NCI-H526 (cell line): ENCODE measurements at regions not wholly inside any gene's neighbourhood (a gene's known extent, or its start where the extent isn't known, plus 50 kb on each side); places are given as distances from the start of the nearest gene placed in this dataset.
"Not testable (repeated sequence)": the region's sequence is repeated elsewhere in the genome, so short reads cannot be mapped to it uniquely, and the experiment has no call there.

ENCODE experiments used
- DNase-seq, 2 experiments: peaks; one replicate each; lab custom pipeline; 2025; lab: John Stamatoyannopoulos, UW

- DNase-seq, result no peak
Measured at GRCh38 chr10:2920637-2921036, 146.7 kb upstream of the PFKP start.

- no peak for DNase-seq
Measured at GRCh38 chr10:2920168-2920567, 147.2 kb upstream of the PFKP start.

- DNase-seq, result no peak
Measured at GRCh38 chr10:2919016-2919415, 148.3 kb upstream of the PFKP start.

- no peak for DNase-seq
Measured at GRCh38 chr10:2918489-2918888, 148.9 kb upstream of the PFKP start.

GRCh38 chr10:2917926-2918325 is 149.4 kb upstream of the PFKP start:
- DNase-seq, result no peak

GRCh38 chr10:2915412-2915811 is 151.9 kb upstream of the PFKP start:
- no peak for DNase-seq

GRCh38 chr10:2914741-2915140 is 152.6 kb upstream of the PFKP start:
- DNase-seq, result no peak

- DNase-seq, result no peak
Measured at GRCh38 chr10:2913474-2913873, 153.9 kb upstream of the PFKP start.

GRCh38 chr10:2910656-2911055 is 156.7 kb upstream of the PFKP start:
- DNase-seq, result no peak

GRCh38 chr10:2909921-2910320 is 157.4 kb upstream of the PFKP start:
- DNase-seq, result no peak

- DNase-seq, result no peak
Measured at GRCh38 chr10:2908851-2909630, 158.3 kb upstream of the PFKP start.

- no peak for DNase-seq
Measured at GRCh38 chr10:2906974-2907373, 160.4 kb upstream of the PFKP start.

- DNase-seq, result no peak
Measured at GRCh38 chr10:2905851-2906250, 161.5 kb upstream of the PFKP start.

- DNase-seq, result no peak
Measured at GRCh38 chr10:2900530-2900929, 166.8 kb upstream of the PFKP start.

GRCh38 chr10:2899246-2899951 is 167.9 kb upstream of the PFKP start:
- DNase-seq, result no peak

GRCh38 chr10:2898509-2898860 is 168.9 kb upstream of the PFKP start:
- DNase-seq, result no peak

- no peak for DNase-seq
Measured at GRCh38 chr10:2897619-2898508, 169.5 kb upstream of the PFKP start.

GRCh38 chr10:2896334-2896733 is 171.0 kb upstream of the PFKP start:
- DNase-seq, result not testable (repeated sequence)

GRCh38 chr10:2895594-2896196 is 171.7 kb upstream of the PFKP start:
- no peak for DNase-seq

GRCh38 chr10:2893991-2894390 is 173.4 kb upstream of the PFKP start:
- DNase-seq, result no peak

GRCh38 chr10:2893158-2893845 is 174.0 kb upstream of the PFKP start:
- DNase-seq, result no peak

GRCh38 chr10:2891770-2892124 is 175.6 kb upstream of the PFKP start:
- no peak for DNase-seq
